ENCODE measurements at regions not wholly inside any gene's neighbourhood (a gene's known extent, or its start where the extent isn't known, plus 50 kb on each side); places are given as distances from the start of the nearest gene placed in this dataset.

DNA sequence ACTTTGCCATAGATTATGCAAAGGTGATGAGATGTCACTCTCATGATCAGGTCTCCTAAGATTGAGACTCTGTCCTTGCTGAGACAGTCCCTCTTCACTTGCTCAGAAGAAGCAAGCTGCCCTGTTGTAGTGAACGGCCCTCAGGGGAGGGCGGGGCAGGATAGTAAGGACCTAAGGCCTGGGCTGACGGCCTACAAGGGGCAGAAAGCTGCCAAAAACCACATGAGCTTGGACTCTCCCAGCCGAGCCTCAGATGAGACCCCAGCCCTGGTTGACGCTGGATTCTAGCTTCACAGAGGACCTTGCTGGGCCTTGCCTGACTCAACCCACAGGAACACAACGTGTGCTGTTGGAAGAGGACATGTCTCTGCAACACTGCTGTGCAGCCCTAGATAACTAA lies 1182.5 kb downstream of the TBC1D22A start (continued):
- TF ChIP-seq ISL1 (CRISPR knock-in tag; IDR thresholded peaks at IDR 0.05) (no peak), OSR1 (CRISPR knock-in tag; IDR thresholded peaks at IDR 0.05) (no peak)
- TF ChIP-seq, protein P1, sequence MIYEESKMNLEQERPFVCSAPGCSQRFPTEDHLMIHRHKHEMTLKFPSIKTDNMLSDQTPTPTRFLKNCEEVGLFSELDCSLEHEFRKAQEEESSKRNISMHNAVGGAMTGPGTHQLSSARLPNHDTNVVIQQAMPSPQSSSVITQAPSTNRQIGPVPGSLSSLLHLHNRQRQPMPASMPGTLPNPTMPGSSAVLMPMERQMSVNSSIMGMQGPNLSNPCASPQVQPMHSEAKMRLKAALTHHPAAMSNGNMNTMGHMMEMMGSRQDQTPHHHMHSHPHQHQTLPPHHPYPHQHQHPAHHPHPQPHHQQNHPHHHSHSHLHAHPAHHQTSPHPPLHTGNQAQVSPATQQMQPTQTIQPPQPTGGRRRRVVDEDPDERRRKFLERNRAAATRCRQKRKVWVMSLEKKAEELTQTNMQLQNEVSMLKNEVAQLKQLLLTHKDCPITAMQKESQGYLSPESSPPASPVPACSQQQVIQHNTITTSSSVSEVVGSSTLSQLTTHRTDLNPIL (CRISPR knock-in tag; IDR thresholded peaks at IDR 0.05; ENCODE audit: low read depth), result no peak

DNA sequence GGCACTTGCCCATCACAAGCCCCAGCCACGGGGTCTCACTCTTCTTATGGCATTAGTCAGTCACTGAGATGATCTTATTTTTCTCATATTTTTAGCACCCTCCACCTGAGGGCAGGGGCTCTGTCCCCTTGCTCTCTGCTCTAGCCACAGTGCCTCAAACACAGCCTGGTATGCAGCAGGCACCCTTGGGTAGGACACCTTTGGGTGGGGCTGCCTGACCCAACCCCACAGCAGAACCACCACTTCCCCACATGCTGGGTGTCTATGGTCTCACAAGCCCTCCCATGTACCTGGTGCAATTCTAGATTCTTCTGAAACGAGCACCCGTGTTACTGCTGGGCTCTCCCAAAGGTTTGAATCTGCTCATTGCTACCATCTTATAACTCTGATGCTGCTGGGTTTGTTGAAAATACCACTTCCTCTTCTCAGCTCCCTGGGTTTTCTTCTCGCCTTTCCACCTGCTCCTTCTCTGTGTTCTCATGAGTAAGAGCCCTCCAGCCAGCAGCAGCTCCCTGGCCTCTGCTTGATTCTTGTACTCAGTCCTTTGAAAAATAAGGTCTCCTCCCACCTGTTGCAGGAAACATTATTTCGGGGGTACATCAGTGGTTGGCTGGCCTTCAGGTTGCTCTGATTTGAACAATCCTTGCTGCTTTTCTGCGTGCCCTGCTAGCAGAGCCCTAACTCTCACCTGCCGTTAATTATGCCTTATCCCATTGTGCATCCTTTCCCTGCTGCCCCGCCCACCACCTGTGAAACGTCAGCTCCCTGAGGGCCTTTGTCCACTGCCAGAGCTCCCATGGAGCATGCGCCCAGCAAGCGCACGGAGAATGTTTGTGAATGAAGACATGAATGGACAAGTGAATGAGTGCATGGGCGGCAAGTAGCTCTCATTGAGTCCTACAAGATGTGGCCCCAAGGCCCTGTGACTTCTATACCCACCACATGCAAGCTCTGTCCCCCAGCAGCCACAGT lies 1181.6 kb downstream of the TBC1D22A start:
- no peak for ATAC-seq
- no peak for TF ChIP-seq ZNF8 (CRISPR knock-in tag; IDR thresholded peaks at IDR 0.05)
- no peak for TF ChIP-seq ZFP30 (CRISPR knock-in tag; IDR thresholded peaks at IDR 0.05)
- TF ChIP-seq TCF4 (CRISPR knock-in tag; IDR thresholded peaks at IDR 0.05; ENCODE audit: borderline replicate concordance), result no peak
- TF ChIP-seq ZFP3 (CRISPR knock-in tag; IDR thresholded peaks at IDR 0.05), result no peak
- no peak for TF ChIP-seq ZNF70 (CRISPR knock-in tag; IDR thresholded peaks at IDR 0.05)
- TF ChIP-seq ZC3H10 (CRISPR knock-in tag; IDR thresholded peaks at IDR 0.05), result no peak
- TF ChIP-seq CSDC2 (CRISPR knock-in tag; IDR thresholded peaks at IDR 0.05), result no peak

DNA sequence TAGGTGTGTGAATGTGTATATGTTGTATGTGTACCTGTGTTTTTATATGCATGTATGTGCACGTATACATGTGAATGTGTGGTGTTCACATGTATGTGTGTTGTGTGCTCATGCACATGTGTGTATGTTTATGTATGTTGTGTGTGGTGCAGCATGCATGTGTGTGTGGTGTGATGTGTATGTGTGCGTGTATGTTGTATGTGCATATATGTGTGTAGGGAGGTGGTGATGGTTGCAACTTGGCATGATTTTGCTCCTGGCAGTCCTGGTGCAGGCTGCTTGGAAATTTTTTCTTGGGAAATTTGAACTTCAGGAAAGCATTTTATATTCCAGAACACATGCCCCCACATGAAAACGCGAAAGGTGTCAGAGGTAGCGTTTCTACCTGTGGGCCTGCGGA lies 1177.8 kb downstream of the TBC1D22A start:
- TF ChIP-seq SNAI2 (CRISPR knock-in tag; IDR thresholded peaks at IDR 0.05), result no peak
- no peak for TF ChIP-seq PPARA (CRISPR knock-in tag; IDR thresholded peaks at IDR 0.05; ENCODE audit: borderline replicate concordance)
- no peak for TF ChIP-seq ZFP3 (CRISPR knock-in tag; IDR thresholded peaks at IDR 0.05)
- TF ChIP-seq RARB (CRISPR knock-in tag; IDR thresholded peaks at IDR 0.05), result no peak
- TF ChIP-seq, protein P2, sequence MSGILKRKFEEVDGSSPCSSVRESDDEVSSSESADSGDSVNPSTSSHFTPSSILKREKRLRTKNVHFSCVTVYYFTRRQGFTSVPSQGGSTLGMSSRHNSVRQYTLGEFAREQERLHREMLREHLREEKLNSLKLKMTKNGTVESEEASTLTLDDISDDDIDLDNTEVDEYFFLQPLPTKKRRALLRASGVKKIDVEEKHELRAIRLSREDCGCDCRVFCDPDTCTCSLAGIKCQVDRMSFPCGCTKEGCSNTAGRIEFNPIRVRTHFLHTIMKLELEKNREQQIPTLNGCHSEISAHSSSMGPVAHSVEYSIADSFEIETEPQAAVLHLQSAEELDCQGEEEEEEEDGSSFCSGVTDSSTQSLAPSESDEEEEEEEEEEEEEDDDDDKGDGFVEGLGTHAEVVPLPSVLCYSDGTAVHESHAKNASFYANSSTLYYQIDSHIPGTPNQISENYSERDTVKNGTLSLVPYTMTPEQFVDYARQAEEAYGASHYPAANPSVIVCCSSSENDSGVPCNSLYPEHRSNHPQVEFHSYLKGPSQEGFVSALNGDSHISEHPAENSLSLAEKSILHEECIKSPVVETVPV (CRISPR knock-in tag; IDR thresholded peaks at IDR 0.05), result no peak
- no peak for TF ChIP-seq ZC3H10 (CRISPR knock-in tag; IDR thresholded peaks at IDR 0.05)
- TF ChIP-seq TOX (CRISPR knock-in tag; IDR thresholded peaks at IDR 0.05; ENCODE audit: borderline replicate concordance), result no peak
- no peak for TF ChIP-seq GLIS3 (CRISPR knock-in tag; IDR thresholded peaks at IDR 0.05)
- TF ChIP-seq, protein P3, sequence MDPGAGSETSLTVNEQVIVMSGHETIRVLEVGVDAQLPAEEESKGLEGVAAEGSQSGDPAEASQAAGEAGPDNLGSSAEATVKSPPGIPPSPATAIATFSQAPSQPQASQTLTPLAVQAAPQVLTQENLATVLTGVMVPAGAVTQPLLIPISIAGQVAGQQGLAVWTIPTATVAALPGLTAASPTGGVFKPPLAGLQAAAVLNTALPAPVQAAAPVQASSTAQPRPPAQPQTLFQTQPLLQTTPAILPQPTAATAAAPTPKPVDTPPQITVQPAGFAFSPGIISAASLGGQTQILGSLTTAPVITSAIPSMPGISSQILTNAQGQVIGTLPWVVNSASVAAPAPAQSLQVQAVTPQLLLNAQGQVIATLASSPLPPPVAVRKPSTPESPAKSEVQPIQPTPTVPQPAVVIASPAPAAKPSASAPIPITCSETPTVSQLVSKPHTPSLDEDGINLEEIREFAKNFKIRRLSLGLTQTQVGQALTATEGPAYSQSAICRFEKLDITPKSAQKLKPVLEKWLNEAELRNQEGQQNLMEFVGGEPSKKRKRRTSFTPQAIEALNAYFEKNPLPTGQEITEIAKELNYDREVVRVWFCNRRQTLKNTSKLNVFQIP (CRISPR knock-in tag; IDR thresholded peaks at IDR 0.05; ENCODE audit: borderline replicate concordance, low read depth), result no peak
- TF ChIP-seq OSR1 (CRISPR knock-in tag; IDR thresholded peaks at IDR 0.05), result no peak
- no peak for TF ChIP-seq BACH2 (CRISPR knock-in tag; IDR thresholded peaks at IDR 0.05; ENCODE audit: borderline replicate concordance)
- TF ChIP-seq, protein P4, sequence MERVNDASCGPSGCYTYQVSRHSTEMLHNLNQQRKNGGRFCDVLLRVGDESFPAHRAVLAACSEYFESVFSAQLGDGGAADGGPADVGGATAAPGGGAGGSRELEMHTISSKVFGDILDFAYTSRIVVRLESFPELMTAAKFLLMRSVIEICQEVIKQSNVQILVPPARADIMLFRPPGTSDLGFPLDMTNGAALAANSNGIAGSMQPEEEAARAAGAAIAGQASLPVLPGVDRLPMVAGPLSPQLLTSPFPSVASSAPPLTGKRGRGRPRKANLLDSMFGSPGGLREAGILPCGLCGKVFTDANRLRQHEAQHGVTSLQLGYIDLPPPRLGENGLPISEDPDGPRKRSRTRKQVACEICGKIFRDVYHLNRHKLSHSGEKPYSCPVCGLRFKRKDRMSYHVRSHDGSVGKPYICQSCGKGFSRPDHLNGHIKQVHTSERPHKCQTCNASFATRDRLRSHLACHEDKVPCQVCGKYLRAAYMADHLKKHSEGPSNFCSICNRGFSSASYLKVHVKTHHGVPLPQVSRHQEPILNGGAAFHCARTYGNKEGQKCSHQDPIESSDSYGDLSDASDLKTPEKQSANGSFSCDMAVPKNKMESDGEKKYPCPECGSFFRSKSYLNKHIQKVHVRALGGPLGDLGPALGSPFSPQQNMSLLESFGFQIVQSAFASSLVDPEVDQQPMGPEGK (CRISPR knock-in tag; IDR thresholded peaks at IDR 0.05; ENCODE audit: borderline replicate concordance), result no peak
- TF ChIP-seq, protein P5, sequence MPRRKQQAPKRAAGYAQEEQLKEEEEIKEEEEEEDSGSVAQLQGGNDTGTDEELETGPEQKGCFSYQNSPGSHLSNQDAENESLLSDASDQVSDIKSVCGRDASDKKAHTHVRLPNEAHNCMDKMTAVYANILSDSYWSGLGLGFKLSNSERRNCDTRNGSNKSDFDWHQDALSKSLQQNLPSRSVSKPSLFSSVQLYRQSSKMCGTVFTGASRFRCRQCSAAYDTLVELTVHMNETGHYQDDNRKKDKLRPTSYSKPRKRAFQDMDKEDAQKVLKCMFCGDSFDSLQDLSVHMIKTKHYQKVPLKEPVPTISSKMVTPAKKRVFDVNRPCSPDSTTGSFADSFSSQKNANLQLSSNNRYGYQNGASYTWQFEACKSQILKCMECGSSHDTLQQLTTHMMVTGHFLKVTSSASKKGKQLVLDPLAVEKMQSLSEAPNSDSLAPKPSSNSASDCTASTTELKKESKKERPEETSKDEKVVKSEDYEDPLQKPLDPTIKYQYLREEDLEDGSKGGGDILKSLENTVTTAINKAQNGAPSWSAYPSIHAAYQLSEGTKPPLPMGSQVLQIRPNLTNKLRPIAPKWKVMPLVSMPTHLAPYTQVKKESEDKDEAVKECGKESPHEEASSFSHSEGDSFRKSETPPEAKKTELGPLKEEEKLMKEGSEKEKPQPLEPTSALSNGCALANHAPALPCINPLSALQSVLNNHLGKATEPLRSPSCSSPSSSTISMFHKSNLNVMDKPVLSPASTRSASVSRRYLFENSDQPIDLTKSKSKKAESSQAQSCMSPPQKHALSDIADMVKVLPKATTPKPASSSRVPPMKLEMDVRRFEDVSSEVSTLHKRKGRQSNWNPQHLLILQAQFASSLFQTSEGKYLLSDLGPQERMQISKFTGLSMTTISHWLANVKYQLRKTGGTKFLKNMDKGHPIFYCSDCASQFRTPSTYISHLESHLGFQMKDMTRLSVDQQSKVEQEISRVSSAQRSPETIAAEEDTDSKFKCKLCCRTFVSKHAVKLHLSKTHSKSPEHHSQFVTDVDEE (CRISPR knock-in tag; IDR thresholded peaks at IDR 0.05), result no peak
- TF ChIP-seq ZFP30 (CRISPR knock-in tag; IDR thresholded peaks at IDR 0.05), result no peak
- no peak for TF ChIP-seq ZNF70 (CRISPR knock-in tag; IDR thresholded peaks at IDR 0.05)
- TF ChIP-seq ISL1 (CRISPR knock-in tag; IDR thresholded peaks at IDR 0.05), result no peak
- TF ChIP-seq ZNF565 (CRISPR knock-in tag; conservative IDR thresholded peaks at IDR 0.05; ENCODE audit: low read depth), result no peak
- no peak for ATAC-seq

All from SK-N-SH treated with all-trans-retinoic acid at 6 μM for 48 hours (cell line).